ENCODE measurements at regions not wholly inside any gene's neighbourhood (a gene's known extent, or its start where the extent isn't known, plus 50 kb on each side); places are given as distances from the start of the nearest gene placed in this dataset.
A peak's percentile ranks its signal among the peaks of the same experiment; 100 is the strongest.

DNA sequence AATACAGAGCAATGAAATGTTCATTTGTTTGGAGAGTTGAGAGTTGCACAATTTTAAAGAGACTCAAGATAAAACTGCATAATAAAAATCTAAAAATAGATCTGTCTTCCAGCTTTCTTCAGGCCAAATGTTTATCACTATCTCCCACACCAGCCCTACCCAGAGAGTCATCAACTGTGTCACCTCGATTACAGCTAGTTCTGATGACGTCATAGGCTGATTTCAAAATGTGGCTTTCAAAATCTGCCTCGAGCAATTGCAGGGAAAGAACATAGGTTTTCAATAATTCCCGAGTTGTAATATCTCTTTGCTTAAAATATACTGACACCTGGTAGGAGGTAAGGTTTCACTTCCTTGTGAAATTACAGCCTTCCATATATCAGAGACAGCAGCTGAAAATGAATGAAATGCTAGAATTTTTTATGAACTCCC is 677.6 kb upstream of the ID2 start:
- Histone ChIP-seq H3K27me3 (ENCODE audit: control insufficient read depth in 3 of 3, insufficient read depth in 3 of 3, low read depth in 1 of 3, low read length in 3 of 3) (no peaks in the 10 kb centered on the region), H2BK12ac (ENCODE audit: low read length) (no peak overlapping the region), H2BK15ac (ENCODE audit: low read length) (no peak overlapping the region), H3K79me1 (ENCODE audit: low read depth, low read length) (no peaks in the 10 kb centered on the region), H3K9ac (ENCODE audit: low read depth, low read length, poor library complexity) (no peak overlapping the region), H3K36me3 (replicated peaks in 1 of 2; ENCODE audit: control insufficient read depth in 2 of 2, insufficient read depth in 2 of 2, low read length in 2 of 2) (no peaks in the 10 kb centered on the region), H3K27ac (replicated peaks; ENCODE audit: low read length) (no peak overlapping the region), H4K8ac (ENCODE audit: low read depth, low read length) (no peak overlapping the region), H2AK5ac (ENCODE audit: low read depth, low read length) (no peak overlapping the region), H3K4me1 (ENCODE audit: control insufficient read depth in 2 of 2, insufficient read depth in 1 of 2, low read depth in 1 of 2, low read length in 2 of 2) (no peaks in the 10 kb centered on the region), H3K23ac (ENCODE audit: low read depth, low read length, poor library complexity) (no peak overlapping the region), H2AFZ (ENCODE audit: low read length) (no peak overlapping the region), H3K9me3 (replicated peaks in 1 of 2; ENCODE audit: control insufficient read depth in 2 of 2, insufficient read depth in 1 of 2, low read depth in 1 of 2, low read length in 2 of 2) (no peaks in the 10 kb centered on the region), H3K14ac (ENCODE audit: low read length) (no peak overlapping the region), H2BK5ac (ENCODE audit: low read length) (no peak overlapping the region), H4K91ac (ENCODE audit: low read depth, low read length, poor library complexity) (no peak overlapping the region), H2BK120ac (ENCODE audit: low read depth, low read length) (no peak overlapping the region), H3K4ac (ENCODE audit: low read length) (no peak overlapping the region), H3K18ac (ENCODE audit: low read length) (no peak overlapping the region), H3K4me2 (ENCODE audit: insufficient read depth, low read length, poor library complexity, severe bottlenecking) (no peak overlapping the region), H3K4me3 (ENCODE audit: low read length in 2 of 2) (no peak overlapping the region)
- no peak for DNase-seq (ENCODE audit: low spot score)
- WGBS, 2 donors (ENCODE audit: extremely low coverage in 2 of 2, insufficient read length in 2 of 2, insufficient replicate concordance in 1 of 2) = no CpG with 5 or more reads among the region's 4 CpGs

DNA sequence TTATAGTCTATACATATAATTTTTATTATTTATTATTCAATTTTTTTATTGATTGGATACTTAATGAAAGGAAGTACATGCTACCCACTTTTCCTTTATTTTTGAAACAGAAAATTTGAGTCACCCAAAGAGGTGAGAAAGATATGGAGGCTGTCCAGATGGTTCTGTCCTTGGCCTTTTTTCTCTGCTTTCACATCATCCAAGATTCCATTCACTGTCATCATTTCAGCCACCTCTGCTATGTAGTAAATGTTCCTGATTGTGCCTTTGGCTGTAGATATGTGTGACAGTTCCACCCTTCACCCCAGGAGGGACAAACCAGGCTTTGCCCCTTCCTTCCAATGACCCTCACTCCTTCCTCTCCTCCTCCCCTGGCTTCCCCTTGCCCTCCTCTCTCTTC is 675.7 kb upstream of the ID2 start:
- H3K4me2 ChIP-seq (ENCODE audit: insufficient read depth, low read length, poor library complexity, severe bottlenecking) = no peak overlapping the region
- H3K4me1 ChIP-seq (ENCODE audit: control insufficient read depth in 2 of 2, insufficient read depth in 1 of 2, low read depth in 1 of 2, low read length in 2 of 2) = no peaks in the 10 kb centered on the region
- no peak overlapping the region for H4K91ac ChIP-seq (ENCODE audit: low read depth, low read length, poor library complexity)
- no peak overlapping the region for H3K4ac ChIP-seq (ENCODE audit: low read length)
- H3K18ac ChIP-seq (ENCODE audit: low read length) = no peak overlapping the region
- H3K36me3 ChIP-seq (replicated peaks in 1 of 2; ENCODE audit: control insufficient read depth in 2 of 2, insufficient read depth in 2 of 2, low read length in 2 of 2) = no peaks in the 10 kb centered on the region
- H2BK15ac ChIP-seq (ENCODE audit: low read length) = no peak overlapping the region
- H4K8ac ChIP-seq (ENCODE audit: low read depth, low read length) = no peak overlapping the region
- H3K9ac ChIP-seq (ENCODE audit: low read depth, low read length, poor library complexity) = no peak overlapping the region
- no peak overlapping the region for H2AK5ac ChIP-seq (ENCODE audit: low read depth, low read length)
- H3K9me3 ChIP-seq (replicated peaks in 1 of 2; ENCODE audit: control insufficient read depth in 2 of 2, insufficient read depth in 1 of 2, low read depth in 1 of 2, low read length in 2 of 2) = peaks cover 0 to 2% of the 10 kb centered on the region in 2 donors
- H2BK5ac ChIP-seq (ENCODE audit: low read length) = no peak overlapping the region
- H3K4me3 ChIP-seq (ENCODE audit: low read length in 2 of 2) = no peak overlapping the region
- H2AFZ ChIP-seq (ENCODE audit: low read length) = no peak overlapping the region
- no peaks in the 10 kb centered on the region for H3K27me3 ChIP-seq (ENCODE audit: control insufficient read depth in 3 of 3, insufficient read depth in 3 of 3, low read depth in 1 of 3, low read length in 3 of 3)
- no peak for DNase-seq (ENCODE audit: low spot score)
- H3K79me1 ChIP-seq (ENCODE audit: low read depth, low read length) = no peaks in the 10 kb centered on the region
- no peak overlapping the region for H2BK12ac ChIP-seq (ENCODE audit: low read length)
- H3K14ac ChIP-seq (ENCODE audit: low read length) = no peak overlapping the region
- no peak overlapping the region for H3K27ac ChIP-seq (replicated peaks; ENCODE audit: low read length)
- no peak overlapping the region for H3K23ac ChIP-seq (ENCODE audit: low read depth, low read length, poor library complexity)
- H2BK120ac ChIP-seq (ENCODE audit: low read depth, low read length) = no peak overlapping the region

DNA sequence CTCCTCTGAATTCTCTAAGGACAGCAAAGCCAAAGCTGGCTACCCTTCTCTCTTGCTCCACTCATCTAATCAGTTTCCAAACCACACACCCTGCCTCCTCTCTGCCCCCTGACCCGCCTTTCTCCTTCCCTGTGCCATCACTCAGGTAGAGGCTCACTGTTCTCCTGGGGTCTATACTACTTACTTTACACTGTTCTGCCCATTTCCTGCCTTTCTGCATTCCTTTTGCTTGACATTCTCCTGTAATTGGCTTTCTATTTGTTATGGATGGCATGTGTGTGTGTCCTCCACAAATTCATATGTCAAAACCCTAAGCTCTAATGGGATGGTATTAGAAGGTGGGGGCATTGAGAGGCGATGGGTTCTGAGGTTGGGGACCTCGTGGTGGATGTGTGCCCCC is 675.2 kb upstream of the ID2 start:
- Histone ChIP-seq H3K18ac (ENCODE audit: low read length) (no peak overlapping the region), H3K4me1 (ENCODE audit: control insufficient read depth in 2 of 2, insufficient read depth in 1 of 2, low read depth in 1 of 2, low read length in 2 of 2) (no peaks in the 10 kb centered on the region), H2BK15ac (ENCODE audit: low read length) (no peak overlapping the region), H3K9ac (ENCODE audit: low read depth, low read length, poor library complexity) (no peak overlapping the region), H4K91ac (ENCODE audit: low read depth, low read length, poor library complexity) (no peak overlapping the region), H3K4me3 (ENCODE audit: low read length in 2 of 2) (no peak overlapping the region), H3K27ac (replicated peaks; ENCODE audit: low read length) (no peak overlapping the region), H3K23ac (ENCODE audit: low read depth, low read length, poor library complexity) (no peak overlapping the region), H2BK12ac (ENCODE audit: low read length) (no peak overlapping the region), H3K36me3 (replicated peaks in 1 of 2; ENCODE audit: control insufficient read depth in 2 of 2, insufficient read depth in 2 of 2, low read length in 2 of 2) (no peaks in the 10 kb centered on the region), H2BK5ac (ENCODE audit: low read length) (no peak overlapping the region), H3K79me1 (ENCODE audit: low read depth, low read length) (no peaks in the 10 kb centered on the region), H3K14ac (ENCODE audit: low read length) (no peak overlapping the region), H3K4me2 (ENCODE audit: insufficient read depth, low read length, poor library complexity, severe bottlenecking) (no peak overlapping the region), H3K9me3 (replicated peaks in 1 of 2; ENCODE audit: control insufficient read depth in 2 of 2, insufficient read depth in 1 of 2, low read depth in 1 of 2, low read length in 2 of 2) (peaks cover 0 to 2% of the 10 kb centered on the region in 2 donors), H2AFZ (ENCODE audit: low read length) (no peak overlapping the region), H2AK5ac (ENCODE audit: low read depth, low read length) (no peak overlapping the region), H4K8ac (ENCODE audit: low read depth, low read length) (no peak overlapping the region), H3K27me3 (ENCODE audit: control insufficient read depth in 3 of 3, insufficient read depth in 3 of 3, low read depth in 1 of 3, low read length in 3 of 3) (no peaks in the 10 kb centered on the region), H2BK120ac (ENCODE audit: low read depth, low read length) (no peak overlapping the region), H3K4ac (ENCODE audit: low read length) (no peak overlapping the region)
- DNase-seq (ENCODE audit: low spot score) = no peak
- no CpG with 5 or more reads among the region's 3 CpGs for WGBS, 2 donors (ENCODE audit: extremely low coverage in 2 of 2, insufficient read length in 2 of 2, insufficient replicate concordance in 1 of 2)

DNA sequence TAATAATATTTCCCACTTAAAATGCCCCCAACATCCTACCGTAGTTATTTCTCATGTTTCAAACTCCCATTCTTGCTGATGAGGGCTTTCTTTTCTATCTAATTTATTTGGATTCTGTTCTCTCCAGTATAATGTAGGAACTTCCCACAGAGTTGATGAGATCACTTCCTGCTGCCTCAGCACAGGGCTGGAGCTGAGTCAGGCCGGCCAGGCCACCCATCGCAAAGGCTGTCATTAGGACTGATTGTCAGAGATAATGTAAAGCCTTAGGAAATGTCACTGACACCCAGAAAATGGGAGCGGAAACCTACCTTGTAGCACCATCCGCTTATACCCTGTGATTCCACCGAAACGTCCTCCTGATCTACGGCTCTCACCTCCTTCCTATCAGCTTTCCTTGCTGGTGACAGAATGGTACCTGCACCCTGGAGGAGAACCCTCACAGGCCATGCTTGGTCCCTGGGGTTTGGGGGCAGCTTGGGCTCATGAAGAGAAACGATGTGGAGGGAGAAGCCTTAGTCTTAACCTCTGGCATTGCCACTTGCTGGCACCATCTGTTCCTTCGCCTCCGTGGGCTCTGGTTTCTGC is 672.8 kb upstream of the ID2 start:
- H4K8ac ChIP-seq (ENCODE audit: low read depth, low read length) = no peak overlapping the region
- WGBS, 2 donors (ENCODE audit: extremely low coverage in 2 of 2, insufficient read length in 2 of 2, insufficient replicate concordance in 1 of 2) = no CpG with 5 or more reads among the region's 11 CpGs
- H2BK12ac ChIP-seq (ENCODE audit: low read length) = no peak overlapping the region
- H3K23ac ChIP-seq (ENCODE audit: low read depth, low read length, poor library complexity) = no peak overlapping the region
- H3K79me1 ChIP-seq (ENCODE audit: low read depth, low read length) = no peaks in the 10 kb centered on the region
- no peak overlapping the region for H2BK5ac ChIP-seq (ENCODE audit: low read length)
- DNase-seq (ENCODE audit: low spot score) = no peak
- H3K36me3 ChIP-seq (replicated peaks in 1 of 2; ENCODE audit: control insufficient read depth in 2 of 2, insufficient read depth in 2 of 2, low read length in 2 of 2) = no peaks in the 10 kb centered on the region
- H3K4me3 ChIP-seq (ENCODE audit: low read length in 2 of 2) = no peak overlapping the region
- no peak overlapping the region for H3K14ac ChIP-seq (ENCODE audit: low read length)
- peaks cover 0 to 2% of the 10 kb centered on the region in 2 donors for H3K4me1 ChIP-seq (ENCODE audit: control insufficient read depth in 2 of 2, insufficient read depth in 1 of 2, low read depth in 1 of 2, low read length in 2 of 2)
- H3K4ac ChIP-seq (ENCODE audit: low read length) = no peak overlapping the region
- H3K27me3 ChIP-seq (ENCODE audit: control insufficient read depth in 3 of 3, insufficient read depth in 3 of 3, low read depth in 1 of 3, low read length in 3 of 3) = no peaks in the 10 kb centered on the region
- H3K18ac ChIP-seq (ENCODE audit: low read length) = peak overlapping the region; percentile 2
- H3K9ac ChIP-seq (ENCODE audit: low read depth, low read length, poor library complexity) = no peak overlapping the region
- H2BK15ac ChIP-seq (ENCODE audit: low read length) = no peak overlapping the region
- peak overlapping the region; percentile 1 for H2AK5ac ChIP-seq (ENCODE audit: low read depth, low read length)
- peaks cover 0 to 2% of the 10 kb centered on the region in 2 donors for H3K9me3 ChIP-seq (replicated peaks in 1 of 2; ENCODE audit: control insufficient read depth in 2 of 2, insufficient read depth in 1 of 2, low read depth in 1 of 2, low read length in 2 of 2)
- peak overlapping the region; percentile 46 for H2AFZ ChIP-seq (ENCODE audit: low read length)
- no peak overlapping the region for H3K27ac ChIP-seq (replicated peaks; ENCODE audit: low read length)
- no peak overlapping the region for H4K91ac ChIP-seq (ENCODE audit: low read depth, low read length, poor library complexity)
- H2BK120ac ChIP-seq (ENCODE audit: low read depth, low read length) = no peak overlapping the region
- no peak overlapping the region for H3K4me2 ChIP-seq (ENCODE audit: insufficient read depth, low read length, poor library complexity, severe bottlenecking)

All from neuronal stem cell (in vitro differentiated cells).